Panc1 (cell line): ENCODE measurements at regions not wholly inside any gene's neighbourhood (a gene's known extent, or its start where the extent isn't known, plus 50 kb on each side); places are given as distances from the start of the nearest gene placed in this dataset.

ENCODE experiments used
- ATAC-seq: fragments of 200-7000 bp; cut with Tn5 transposase; 2 replicates; pipeline ENCODE4 v1.9.1; 2020; ENCODE audit warnings: mild to moderate bottlenecking, moderate library complexity
- BruUV-seq: library from RNA; stranded (reverse); fragments of 400-500 nt; replicated peaks from 2 replicates; lab custom pipeline; 2021; lab: Mats Ljungman, UMichigan
- CTCF ChIA-PET: fragments of 300-600 bp; sonication (Branson Sonifier 250); formaldehyde crosslinking; loops from one replicate; lab custom pipeline; 2022; ENCODE audit warnings: antibody characterized with exemption; lab: Charles Lee
- POLR2A ChIA-PET: fragments of 300-600 bp; sonication (Branson Sonifier 250); formaldehyde crosslinking; loops from one replicate; lab custom pipeline; 2022; ENCODE audit warnings: antibody characterized with exemption; lab: Charles Lee
- DNase-seq: peaks from one replicate; pipeline ENCODE4 v3.0.0-alpha.2; 2010; ENCODE audit warnings: low read depth, low spot score
- H3K27ac ChIP-seq: 2 replicates; pipeline ENCODE4 v1.5.1; 2011; ENCODE audit warnings: mild to moderate bottlenecking, low read length, inconsistent platforms
- H3K27me3 ChIP-seq: fragments of 200-500 bp; sonication (Bioruptor generic); 2 replicates; pipeline ENCODE4 v1.6.0; 2014; ENCODE audit warnings: low read length, inconsistent platforms; ENCODE audit not compliant: control insufficient read depth, insufficient read depth
- H3K36me3 ChIP-seq: fragments of 200-500 bp; sonication (Bioruptor generic); 2 replicates; pipeline ENCODE4 v1.5.1; 2014; ENCODE audit warnings: inconsistent platforms, mild to moderate bottlenecking, low read length, moderate library complexity; ENCODE audit not compliant: control insufficient read depth, insufficient read depth
- H3K4me1 ChIP-seq: 2 replicates; pipeline ENCODE4 v1.5.1; 2011; ENCODE audit warnings: inconsistent platforms, mild to moderate bottlenecking, low read length, moderate library complexity; ENCODE audit not compliant: control insufficient read depth, insufficient read depth
- H3K4me3 ChIP-seq, 2 experiments: 2 replicates each; pipeline ENCODE4 v1.5.1; 2011 to 2012; ENCODE audit warnings: low read depth in 2 of 2, low read length in 2 of 2, mild to moderate bottlenecking in 2 of 2, inconsistent platforms in 1 of 2, moderate library complexity in 1 of 2
- H3K9me3 ChIP-seq: fragments of 200-500 bp; sonication (Bioruptor generic); 2 replicates; pipeline ENCODE4 v1.5.1; 2014; ENCODE audit warnings: low read depth, mild to moderate bottlenecking, inconsistent platforms, low read length, moderate library complexity; ENCODE audit not compliant: control insufficient read depth, insufficient read depth
- POLR2AphosphoS5 ChIP-seq: IDR thresholded peaks from 2 replicates; pipeline ENCODE4 v1.6.1; 2012; ENCODE audit warnings: mild to moderate bottlenecking, low read depth, low read length, moderate library complexity
- SIN3A ChIP-seq: IDR thresholded peaks from 2 replicates; pipeline ENCODE4 v1.6.1; 2012; ENCODE audit warnings: low read depth, mild to moderate bottlenecking, low read length, moderate library complexity, borderline replicate concordance; ENCODE audit not compliant: insufficient read depth
- TCF7L2 ChIP-seq: IDR thresholded peaks from 2 replicates; pipeline ENCODE4 v1.6.1; 2011; ENCODE audit warnings: mild to moderate bottlenecking, low read depth, low read length, inconsistent platforms
- in situ Hi-C: cut with HindIII; loops from 2 replicates; pipeline ENCODE4 v1.10.0; 2016; ENCODE audit warnings: low sequenced_read_pairs, low pct_unique_long_range_greater_than_20kb
- intact Hi-C: fragments of 100-400 bp; cut with micrococcal nuclease; formaldehyde crosslinking; loops from one replicate; pipeline ENCODE4 v1.10.0; 2022; ENCODE audit not compliant: unreplicated experiment
- TF ChIP-seq, protein P1 (sequence below), 2 experiments: IDR thresholded peaks; 2 replicates each; pipeline ENCODE4 v1.6.1; 2011 to 2012; ENCODE audit warnings: low read depth in 2 of 2, control low read depth in 1 of 2, low read length in 1 of 2, mild to moderate bottlenecking in 1 of 2, moderate library complexity in 1 of 2; ENCODE audit not compliant: insufficient read depth in 1 of 2
- TF ChIP-seq, protein P2 (sequence below): fragments of 450-650 bp; IDR thresholded peaks from 2 replicates; pipeline ENCODE4 v1.5.1; 2017; ENCODE audit warnings: mild to moderate bottlenecking

DNA sequence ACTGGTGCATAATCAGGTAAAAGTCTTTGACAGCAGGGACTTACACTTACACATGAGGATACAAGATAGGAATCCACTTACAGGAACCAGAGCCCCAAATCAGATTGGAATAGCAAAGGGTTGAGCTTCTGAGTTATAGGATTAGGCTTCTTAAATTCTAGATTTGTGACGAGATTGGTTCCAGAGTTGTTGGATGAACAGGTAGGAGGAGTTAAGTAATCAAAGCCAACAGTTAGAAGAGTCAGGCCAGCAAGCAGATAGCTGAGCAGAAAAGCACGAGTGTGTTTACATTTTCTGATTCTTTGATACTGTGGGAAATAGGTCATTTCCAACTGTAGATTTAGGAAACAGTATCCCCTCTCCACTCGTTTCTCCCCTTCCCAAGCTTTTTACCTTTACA, 167.0 kb downstream of the MDFIC start:
- no peak for ATAC-seq
- Histone ChIP-seq H3K27ac (no peak overlapping the region), H3K9me3 (no peaks in the 10 kb centered on the region), H3K36me3 (no peaks in the 10 kb centered on the region), H3K4me3 (no peak overlapping the region), H3K4me1 (no peaks in the 10 kb centered on the region), H3K27me3 (no peaks in the 10 kb centered on the region)
- in situ Hi-C loops, result no loop called here
- ChIA-PET CTCF (no interaction called here), POLR2A (no interaction called here)
- no peak for TF ChIP-seq POLR2AphosphoS5
- TF ChIP-seq TCF7L2, result no peak
- TF ChIP-seq SIN3A, result no peak
- TF ChIP-seq, protein P1, sequence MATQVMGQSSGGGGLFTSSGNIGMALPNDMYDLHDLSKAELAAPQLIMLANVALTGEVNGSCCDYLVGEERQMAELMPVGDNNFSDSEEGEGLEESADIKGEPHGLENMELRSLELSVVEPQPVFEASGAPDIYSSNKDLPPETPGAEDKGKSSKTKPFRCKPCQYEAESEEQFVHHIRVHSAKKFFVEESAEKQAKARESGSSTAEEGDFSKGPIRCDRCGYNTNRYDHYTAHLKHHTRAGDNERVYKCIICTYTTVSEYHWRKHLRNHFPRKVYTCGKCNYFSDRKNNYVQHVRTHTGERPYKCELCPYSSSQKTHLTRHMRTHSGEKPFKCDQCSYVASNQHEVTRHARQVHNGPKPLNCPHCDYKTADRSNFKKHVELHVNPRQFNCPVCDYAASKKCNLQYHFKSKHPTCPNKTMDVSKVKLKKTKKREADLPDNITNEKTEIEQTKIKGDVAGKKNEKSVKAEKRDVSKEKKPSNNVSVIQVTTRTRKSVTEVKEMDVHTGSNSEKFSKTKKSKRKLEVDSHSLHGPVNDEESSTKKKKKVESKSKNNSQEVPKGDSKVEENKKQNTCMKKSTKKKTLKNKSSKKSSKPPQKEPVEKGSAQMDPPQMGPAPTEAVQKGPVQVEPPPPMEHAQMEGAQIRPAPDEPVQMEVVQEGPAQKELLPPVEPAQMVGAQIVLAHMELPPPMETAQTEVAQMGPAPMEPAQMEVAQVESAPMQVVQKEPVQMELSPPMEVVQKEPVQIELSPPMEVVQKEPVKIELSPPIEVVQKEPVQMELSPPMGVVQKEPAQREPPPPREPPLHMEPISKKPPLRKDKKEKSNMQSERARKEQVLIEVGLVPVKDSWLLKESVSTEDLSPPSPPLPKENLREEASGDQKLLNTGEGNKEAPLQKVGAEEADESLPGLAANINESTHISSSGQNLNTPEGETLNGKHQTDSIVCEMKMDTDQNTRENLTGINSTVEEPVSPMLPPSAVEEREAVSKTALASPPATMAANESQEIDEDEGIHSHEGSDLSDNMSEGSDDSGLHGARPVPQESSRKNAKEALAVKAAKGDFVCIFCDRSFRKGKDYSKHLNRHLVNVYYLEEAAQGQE (IDR thresholded peaks at IDR 0.05; ENCODE audit: insufficient read depth in 1 of 2, low read depth in 2 of 2, low read length in 1 of 2), result no peak
- TF ChIP-seq, protein P2, sequence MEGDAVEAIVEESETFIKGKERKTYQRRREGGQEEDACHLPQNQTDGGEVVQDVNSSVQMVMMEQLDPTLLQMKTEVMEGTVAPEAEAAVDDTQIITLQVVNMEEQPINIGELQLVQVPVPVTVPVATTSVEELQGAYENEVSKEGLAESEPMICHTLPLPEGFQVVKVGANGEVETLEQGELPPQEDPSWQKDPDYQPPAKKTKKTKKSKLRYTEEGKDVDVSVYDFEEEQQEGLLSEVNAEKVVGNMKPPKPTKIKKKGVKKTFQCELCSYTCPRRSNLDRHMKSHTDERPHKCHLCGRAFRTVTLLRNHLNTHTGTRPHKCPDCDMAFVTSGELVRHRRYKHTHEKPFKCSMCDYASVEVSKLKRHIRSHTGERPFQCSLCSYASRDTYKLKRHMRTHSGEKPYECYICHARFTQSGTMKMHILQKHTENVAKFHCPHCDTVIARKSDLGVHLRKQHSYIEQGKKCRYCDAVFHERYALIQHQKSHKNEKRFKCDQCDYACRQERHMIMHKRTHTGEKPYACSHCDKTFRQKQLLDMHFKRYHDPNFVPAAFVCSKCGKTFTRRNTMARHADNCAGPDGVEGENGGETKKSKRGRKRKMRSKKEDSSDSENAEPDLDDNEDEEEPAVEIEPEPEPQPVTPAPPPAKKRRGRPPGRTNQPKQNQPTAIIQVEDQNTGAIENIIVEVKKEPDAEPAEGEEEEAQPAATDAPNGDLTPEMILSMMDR, result no peak
- no TSS peak for BruUV-seq
- intact Hi-C loops, result no loop called here
- no peak for DNase-seq

DNA sequence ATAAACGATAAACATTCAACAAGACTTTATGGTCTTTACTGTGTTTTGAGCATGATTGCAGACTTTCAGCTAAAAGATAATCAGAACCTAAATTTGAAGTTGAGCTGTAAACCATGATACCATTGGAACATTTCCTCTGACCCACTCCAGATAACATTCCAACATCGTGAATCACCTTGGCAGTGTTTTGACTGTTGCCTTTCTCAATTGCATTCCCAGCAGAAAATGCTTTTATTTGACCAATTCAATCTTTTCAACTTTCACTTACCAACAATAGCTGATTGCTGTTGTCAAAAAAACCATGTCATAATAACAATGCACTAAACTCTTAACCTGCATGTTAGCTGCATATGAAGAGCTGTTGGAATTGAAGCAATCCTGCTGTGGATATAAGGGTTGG, 165.5 kb downstream of the MDFIC start:
- ChIA-PET POLR2A (no interaction called here), CTCF (no interaction called here)
- in situ Hi-C loops, result no loop called here
- no TSS peak for BruUV-seq
- Histone ChIP-seq H3K27me3 (no peaks in the 10 kb centered on the region), H3K4me3 (no peak overlapping the region), H3K9me3 (no peaks in the 10 kb centered on the region), H3K36me3 (no peaks in the 10 kb centered on the region), H3K27ac (no peak overlapping the region), H3K4me1 (no peaks in the 10 kb centered on the region)
- intact Hi-C loops, result no loop called here
- ATAC-seq, result no peak
- no peak for DNase-seq
- TF ChIP-seq SIN3A (no peak), POLR2AphosphoS5 (no peak), TCF7L2 (no peak)
- TF ChIP-seq, protein P1 (IDR thresholded peaks at IDR 0.05; ENCODE audit: insufficient read depth in 1 of 2, low read depth in 2 of 2, low read length in 1 of 2), result no peak
- TF ChIP-seq, protein P2, result no peak
